Esophagus squamous epithelium (tissue), 4 donors: ENCODE measurements at regions not wholly inside any gene's neighbourhood (a gene's known extent, or its start where the extent isn't known, plus 50 kb on each side); places are given as distances from the start of the nearest gene placed in this dataset.

ENCODE experiments used
- POLR2A ChIP-seq, 4 donors: fragments of 450-650 bp; IDR thresholded peaks; one replicate each; pipeline ENCODE4 v1.6.1; 2017; ENCODE audit warnings: antibody characterized with exemption in 4 of 4, mild to moderate bottlenecking in 4 of 4, moderate library complexity in 3 of 4
- TF ChIP-seq, protein P1 (sequence below), 6 experiments: fragments of 450-650 bp in 4 of 6; fragments of 200-600 bp in 2 of 6; sonication (generic) in 2 of 6; IDR thresholded peaks; one replicate each; pipeline ENCODE4 v1.5.1; 2016 to 2019; ENCODE audit warnings: antibody characterized with exemption in 6 of 6, mild to moderate bottlenecking in 4 of 6, moderate library complexity in 4 of 6

GRCh38 chr1:68811806-68812205 lies 314.9 kb upstream of the DEPDC1 start:
- TF ChIP-seq, protein P1, sequence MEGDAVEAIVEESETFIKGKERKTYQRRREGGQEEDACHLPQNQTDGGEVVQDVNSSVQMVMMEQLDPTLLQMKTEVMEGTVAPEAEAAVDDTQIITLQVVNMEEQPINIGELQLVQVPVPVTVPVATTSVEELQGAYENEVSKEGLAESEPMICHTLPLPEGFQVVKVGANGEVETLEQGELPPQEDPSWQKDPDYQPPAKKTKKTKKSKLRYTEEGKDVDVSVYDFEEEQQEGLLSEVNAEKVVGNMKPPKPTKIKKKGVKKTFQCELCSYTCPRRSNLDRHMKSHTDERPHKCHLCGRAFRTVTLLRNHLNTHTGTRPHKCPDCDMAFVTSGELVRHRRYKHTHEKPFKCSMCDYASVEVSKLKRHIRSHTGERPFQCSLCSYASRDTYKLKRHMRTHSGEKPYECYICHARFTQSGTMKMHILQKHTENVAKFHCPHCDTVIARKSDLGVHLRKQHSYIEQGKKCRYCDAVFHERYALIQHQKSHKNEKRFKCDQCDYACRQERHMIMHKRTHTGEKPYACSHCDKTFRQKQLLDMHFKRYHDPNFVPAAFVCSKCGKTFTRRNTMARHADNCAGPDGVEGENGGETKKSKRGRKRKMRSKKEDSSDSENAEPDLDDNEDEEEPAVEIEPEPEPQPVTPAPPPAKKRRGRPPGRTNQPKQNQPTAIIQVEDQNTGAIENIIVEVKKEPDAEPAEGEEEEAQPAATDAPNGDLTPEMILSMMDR (IDR thresholded peaks at IDR 0.05): no peak
- TF ChIP-seq POLR2A (IDR thresholded peaks at IDR 0.05): no peak
